Upper lobe of left lung (tissue), 6 donors: ENCODE measurements at regions not wholly inside any gene's neighbourhood (a gene's known extent, or its start where the extent isn't known, plus 50 kb on each side); places are given as distances from the start of the nearest gene placed in this dataset.

Source experiments
- ATAC-seq, 2 donors: fragments of 200-7000 bp; cut with Tn5 transposase; one replicate each; pipeline ENCODE4 v1.9.1; 2022; ENCODE audit warnings: mild to moderate bottlenecking in 2 of 2, moderate library complexity in 2 of 2; ENCODE audit not compliant: low FRiP score in 2 of 2
- DNase-seq, 2 donors: peaks; one replicate each; pipeline ENCODE4 v3.0.0-alpha.2; 2019 to 2020
- H3K27ac ChIP-seq, 4 donors: fragments of 200-600 bp; sonication (generic); one replicate each; pipeline ENCODE4 v1.5.1; 2016 to 2019
- H3K27me3 ChIP-seq, 4 donors: fragments of 200-600 bp; sonication (generic); one replicate each; pipeline ENCODE4 v1.5.1; 2017 to 2019
- H3K36me3 ChIP-seq, 4 donors: fragments of 200-600 bp; sonication (generic); one replicate each; pipeline ENCODE4 v1.5.1; 2016 to 2019
- H3K4me1 ChIP-seq, 4 donors: fragments of 200-600 bp; sonication (generic); one replicate each; pipeline ENCODE4 v1.5.1; 2018 to 2019
- H3K4me3 ChIP-seq, 4 donors: fragments of 200-600 bp; sonication (generic); one replicate each; pipeline ENCODE4 v1.5.1; 2017 to 2019; ENCODE audit warnings: mild to moderate bottlenecking in 2 of 4, moderate library complexity in 1 of 4
- H3K9me3 ChIP-seq, 4 donors: fragments of 200-600 bp; sonication (generic); one replicate each; pipeline ENCODE4 v1.5.1; 2018 to 2019
- EP300 ChIP-seq, 4 donors: sonication (generic); formaldehyde crosslinking; IDR thresholded peaks; one replicate each; pipeline ENCODE4 v1.5.1; 2017; ENCODE audit warnings: antibody characterized with exemption in 4 of 4, control low read depth in 2 of 4
- POLR2A ChIP-seq, 4 donors: fragments of 450-650 bp; IDR thresholded peaks; one replicate each; pipeline ENCODE4 v1.5.1; 2016 to 2017; ENCODE audit warnings: antibody characterized with exemption in 4 of 4, mild to moderate bottlenecking in 2 of 4
- POLR2AphosphoS5 ChIP-seq, 2 donors: sonication (generic); formaldehyde crosslinking; IDR thresholded peaks; one replicate each; pipeline ENCODE4 v1.5.1; 2017; ENCODE audit warnings: antibody characterized with exemption in 2 of 2
- WGBS, 2 donors: methylation state at CpG; one replicate each; pipeline ENCODE4 v1.1.5; 2017 to 2018; 5-methylcytosine and 5-hydroxymethylcytosine counted together
- TF ChIP-seq, protein P1 (sequence below), 6 experiments: fragments of 450-650 bp in 4 of 6; fragments of 200-600 bp in 2 of 6; sonication (generic) in 2 of 6; IDR thresholded peaks; one replicate each; pipeline ENCODE4 v1.5.1; 2016 to 2019; ENCODE audit warnings: antibody characterized with exemption in 6 of 6
- donor health status: DM: no; HTN: no; CAD: no; lungs with moderate emphysema.
- donor health status: DM: no; HTN: yes; CAD: no; lungs with severe emphysema.

- peaks cover 0 to 9% (median 3%) of the 10 kb centered on the region in 4 donors for H3K9me3 ChIP-seq
- WGBS, 2 donors = 56 to 58% methylated on average over 1 of the region's 1 CpG
- no peak overlapping the region for H3K27ac ChIP-seq
- DNase-seq = no peak
- ATAC-seq = no peak
- TF ChIP-seq, protein P1, sequence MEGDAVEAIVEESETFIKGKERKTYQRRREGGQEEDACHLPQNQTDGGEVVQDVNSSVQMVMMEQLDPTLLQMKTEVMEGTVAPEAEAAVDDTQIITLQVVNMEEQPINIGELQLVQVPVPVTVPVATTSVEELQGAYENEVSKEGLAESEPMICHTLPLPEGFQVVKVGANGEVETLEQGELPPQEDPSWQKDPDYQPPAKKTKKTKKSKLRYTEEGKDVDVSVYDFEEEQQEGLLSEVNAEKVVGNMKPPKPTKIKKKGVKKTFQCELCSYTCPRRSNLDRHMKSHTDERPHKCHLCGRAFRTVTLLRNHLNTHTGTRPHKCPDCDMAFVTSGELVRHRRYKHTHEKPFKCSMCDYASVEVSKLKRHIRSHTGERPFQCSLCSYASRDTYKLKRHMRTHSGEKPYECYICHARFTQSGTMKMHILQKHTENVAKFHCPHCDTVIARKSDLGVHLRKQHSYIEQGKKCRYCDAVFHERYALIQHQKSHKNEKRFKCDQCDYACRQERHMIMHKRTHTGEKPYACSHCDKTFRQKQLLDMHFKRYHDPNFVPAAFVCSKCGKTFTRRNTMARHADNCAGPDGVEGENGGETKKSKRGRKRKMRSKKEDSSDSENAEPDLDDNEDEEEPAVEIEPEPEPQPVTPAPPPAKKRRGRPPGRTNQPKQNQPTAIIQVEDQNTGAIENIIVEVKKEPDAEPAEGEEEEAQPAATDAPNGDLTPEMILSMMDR (IDR thresholded peaks at IDR 0.05) = no peak
- TF ChIP-seq EP300 (IDR thresholded peaks at IDR 0.05) (no peak), POLR2AphosphoS5 (IDR thresholded peaks at IDR 0.05) (no peak), POLR2A (IDR thresholded peaks at IDR 0.05) (no peak)
- H3K27me3 ChIP-seq = no peaks in the 10 kb centered on the region
- no peak overlapping the region for H3K4me3 ChIP-seq
- H3K36me3 ChIP-seq = no peaks in the 10 kb centered on the region
- H3K4me1 ChIP-seq = peaks cover 5 to 13% (median 9%) of the 10 kb centered on the region in 4 donors
These were observed 191.9 kb upstream of the FN1 start for GRCh38 chr2:215627771-215628170.

GRCh38 chr2:215626812-215627281 is 191.0 kb upstream of the FN1 start:
- Histone ChIP-seq H3K4me3 (no peak overlapping the region), H3K4me1 (peaks cover 5 to 13% (median 9%) of the 10 kb centered on the region in 4 donors), H3K36me3 (no peaks in the 10 kb centered on the region), H3K27ac (no peak overlapping the region), H3K27me3 (no peaks in the 10 kb centered on the region), H3K9me3 (peaks cover 0 to 6% (median 3%) of the 10 kb centered on the region in 4 donors)
- no peak for TF ChIP-seq EP300 (IDR thresholded peaks at IDR 0.05)
- no peak for TF ChIP-seq POLR2A (IDR thresholded peaks at IDR 0.05)
- TF ChIP-seq POLR2AphosphoS5 (IDR thresholded peaks at IDR 0.05) = no peak
- TF ChIP-seq, protein P1 (IDR thresholded peaks at IDR 0.05) = no peak
- WGBS, 2 donors = 55 to 56% methylated on average over 5 of the region's 5 CpGs
- DNase-seq = no peak
- ATAC-seq = no peak

DNA sequence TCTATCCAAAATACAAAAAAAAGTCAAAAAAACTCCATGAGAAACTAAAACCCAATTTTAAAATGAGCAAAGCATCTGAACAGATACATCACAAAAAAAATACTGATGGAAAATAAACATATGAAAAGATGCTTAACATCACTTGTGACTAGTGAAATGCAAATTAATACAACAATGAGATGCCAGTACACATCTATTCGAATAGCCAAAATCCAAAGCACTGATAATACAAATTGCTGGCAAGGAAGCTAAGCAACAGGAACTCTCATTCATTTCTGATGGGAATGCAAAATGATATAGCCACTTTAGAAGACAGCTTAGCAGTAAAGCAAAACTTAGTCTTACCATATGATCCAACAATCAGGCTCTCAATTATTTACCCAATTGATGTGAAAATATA is 190.2 kb upstream of the FN1 start:
- TF ChIP-seq POLR2A (IDR thresholded peaks at IDR 0.05) (no peak), POLR2AphosphoS5 (IDR thresholded peaks at IDR 0.05) (no peak), EP300 (IDR thresholded peaks at IDR 0.05) (no peak)
- TF ChIP-seq, protein P1 (IDR thresholded peaks at IDR 0.05) = no peak
- Histone ChIP-seq H3K9me3 (peaks cover 0 to 5% (median 3%) of the 10 kb centered on the region in 4 donors), H3K27me3 (no peaks in the 10 kb centered on the region), H3K4me3 (no peak overlapping the region), H3K27ac (no peak overlapping the region), H3K36me3 (no peaks in the 10 kb centered on the region), H3K4me1 (peaks cover 5 to 13% (median 9%) of the 10 kb centered on the region in 4 donors)
- WGBS, 2 donors = 81 to 82% methylated on average over 1 of the region's 1 CpG
- ATAC-seq (no peak), DNase-seq (no peak)

DNA sequence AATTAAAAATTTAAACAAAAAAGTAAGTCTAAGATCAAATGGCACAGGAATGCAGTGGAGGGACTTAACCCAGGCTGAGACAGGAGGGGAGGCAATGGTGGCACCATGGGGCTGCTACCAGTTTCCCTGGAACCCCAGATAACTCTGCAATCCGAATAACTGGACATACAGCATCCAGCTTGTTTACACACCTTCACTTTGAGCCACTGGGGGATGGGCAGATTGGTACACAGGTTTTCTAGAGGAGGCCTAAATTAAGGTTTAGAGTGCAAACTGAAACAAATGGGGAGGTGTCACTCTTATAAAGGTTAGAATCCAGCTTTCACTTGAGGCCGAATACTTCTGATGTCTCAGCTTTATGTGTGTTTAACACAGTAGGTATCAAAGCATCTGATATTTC is 189.3 kb upstream of the FN1 start:
- 78 to 79% methylated on average over 2 of the region's 2 CpGs for WGBS, 2 donors
- no peak for ATAC-seq
- Histone ChIP-seq H3K4me3 (no peak overlapping the region), H3K4me1 (peaks cover 5 to 13% (median 9%) of the 10 kb centered on the region in 4 donors), H3K27me3 (no peaks in the 10 kb centered on the region), H3K36me3 (no peaks in the 10 kb centered on the region), H3K9me3 (no peaks in the 10 kb centered on the region), H3K27ac (peak overlapping the region in 1 of 4 donors; percentile 1)
- no peak for DNase-seq
- TF ChIP-seq EP300 (IDR thresholded peaks at IDR 0.05) (no peak), POLR2A (IDR thresholded peaks at IDR 0.05) (no peak), POLR2AphosphoS5 (IDR thresholded peaks at IDR 0.05) (no peak)
- TF ChIP-seq, protein P1 (IDR thresholded peaks at IDR 0.05) = no peak

- Histone ChIP-seq H3K9me3 (no peaks in the 10 kb centered on the region), H3K27ac (peak overlapping the region; percentile 27 to 57 (median 45)), H3K27me3 (no peaks in the 10 kb centered on the region), H3K36me3 (no peaks in the 10 kb centered on the region), H3K4me3 (no peak overlapping the region), H3K4me1 (peaks cover 8 to 18% (median 9%) of the 10 kb centered on the region in 4 donors)
- 38 to 50% methylated on average over 7 of the region's 7 CpGs for WGBS, 2 donors
- DNase-seq = peak in 1 of 2 donors; percentile 77
- peak; percentile 64 to 79 for ATAC-seq
- peak in 1 of 4 donors; percentile 54 for TF ChIP-seq EP300 (IDR thresholded peaks at IDR 0.05)
- TF ChIP-seq POLR2AphosphoS5 (IDR thresholded peaks at IDR 0.05) = peak; percentile 51 to 77
- no peak for TF ChIP-seq POLR2A (IDR thresholded peaks at IDR 0.05)
These were observed 188.6 kb upstream of the FN1 start for GRCh38 chr2:215624423-215624829.
